ENCODE measurements at regions not wholly inside any gene's neighbourhood (a gene's known extent, or its start where the extent isn't known, plus 50 kb on each side); places are given as distances from the start of the nearest gene placed in this dataset.

DNA sequence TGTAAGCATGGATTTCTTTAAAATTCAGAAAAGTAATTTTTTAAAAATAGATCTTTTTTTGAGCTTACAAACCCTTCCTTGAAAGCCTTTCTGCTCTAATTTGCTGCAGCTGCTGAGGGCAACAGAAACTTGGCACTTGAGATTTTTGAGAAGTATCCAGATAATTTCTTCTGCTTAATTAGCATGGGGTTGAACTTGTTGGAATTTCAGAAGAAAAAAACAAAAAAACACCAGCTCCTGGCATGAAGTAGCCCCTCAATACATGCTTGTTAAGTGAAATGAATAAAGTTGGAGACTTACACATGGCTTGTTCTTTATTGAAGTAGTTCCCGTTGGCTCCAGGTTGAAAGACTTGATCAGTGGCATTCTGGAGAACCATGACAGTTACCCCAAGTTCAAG, 331.4 kb upstream of the RAG2 start:
- H3K27ac ChIP-seq (ENCODE audit: low read depth in 1 of 2, low read length in 1 of 2): no peak overlapping the region
- no peak overlapping the region for H3K4me3 ChIP-seq (ENCODE audit: low read length in 2 of 2)
- 92% methylated on average over 1 of the region's 1 CpG for WGBS

DNA sequence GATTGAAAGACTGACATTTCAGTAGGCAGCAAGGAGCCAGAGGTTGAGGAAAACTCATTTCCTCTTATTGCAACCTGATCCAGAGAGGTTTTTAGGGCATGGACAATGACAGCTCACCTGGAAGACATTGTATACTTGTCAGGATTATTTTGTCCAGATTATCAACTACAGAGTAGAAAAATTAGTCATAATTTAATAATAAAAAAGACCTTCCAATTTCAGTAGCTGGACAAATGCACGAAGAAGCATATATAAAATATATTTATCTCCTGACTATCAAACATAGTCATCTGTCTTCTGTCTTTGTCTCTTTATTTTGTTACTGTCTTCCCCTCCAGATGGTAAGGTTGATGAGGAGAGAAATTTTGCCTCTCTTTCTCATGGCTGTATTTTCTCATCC, 330.6 kb upstream of the RAG2 start:
- WGBS: 37% methylated on average over 1 of the region's 1 CpG
- Histone ChIP-seq H3K27ac (ENCODE audit: low read depth in 1 of 2, low read length in 1 of 2) (no peak overlapping the region), H3K27me3 (ENCODE audit: control insufficient read depth in 2 of 2, insufficient read depth in 1 of 2, low read length in 1 of 2) (no peaks in the 10 kb centered on the region), H3K36me3 (ENCODE audit: control insufficient read depth in 2 of 2, insufficient read depth in 2 of 2, low read length in 1 of 2) (no peaks in the 10 kb centered on the region), H3K9me3 (ENCODE audit: control insufficient read depth in 2 of 2, insufficient read depth in 1 of 2, low read length in 1 of 2) (no peaks in the 10 kb centered on the region), H3K4me3 (ENCODE audit: low read length in 2 of 2) (no peak overlapping the region), H3K4me1 (ENCODE audit: control insufficient read depth in 2 of 2, insufficient read depth in 2 of 2, low read length in 2 of 2) (no peaks in the 10 kb centered on the region)
- no peak for DNase-seq (ENCODE audit: low read depth in 6 of 9, low spot score in 9 of 9)

More for the DNA sequence above, 331.4 kb upstream of the RAG2 start:
- H3K36me3 ChIP-seq (ENCODE audit: control insufficient read depth in 2 of 2, insufficient read depth in 2 of 2, low read length in 1 of 2): no peaks in the 10 kb centered on the region
- H3K27me3 ChIP-seq (ENCODE audit: control insufficient read depth in 2 of 2, insufficient read depth in 1 of 2, low read length in 1 of 2): no peaks in the 10 kb centered on the region
- H3K4me1 ChIP-seq (ENCODE audit: control insufficient read depth in 2 of 2, insufficient read depth in 2 of 2, low read length in 2 of 2): no peaks in the 10 kb centered on the region
- no peak for DNase-seq (ENCODE audit: low read depth in 6 of 9, low spot score in 9 of 9)
- no peaks in the 10 kb centered on the region for H3K9me3 ChIP-seq (ENCODE audit: control insufficient read depth in 2 of 2, insufficient read depth in 1 of 2, low read length in 1 of 2)

DNA sequence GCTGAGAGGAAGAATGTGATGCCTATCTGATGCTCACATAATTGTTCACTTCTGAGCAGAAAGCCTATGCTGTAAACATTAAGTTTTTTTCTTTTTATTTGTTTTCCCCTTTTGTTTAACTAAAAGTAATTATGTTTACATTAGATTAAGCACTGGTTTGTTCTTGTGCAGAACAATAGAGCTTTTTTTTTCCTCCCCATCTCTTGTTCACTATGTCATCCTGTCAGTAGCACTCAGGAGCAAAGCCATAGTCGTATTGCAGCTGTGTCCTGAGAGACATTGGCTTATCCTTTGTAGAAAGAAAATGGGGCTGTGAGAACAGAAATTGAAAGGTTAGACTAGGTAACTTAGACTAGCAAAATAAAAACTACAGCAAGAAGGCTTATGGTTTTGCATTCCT, 301.8 kb upstream of the RAG2 start:
- Histone ChIP-seq H3K36me3 (ENCODE audit: control insufficient read depth in 2 of 2, insufficient read depth in 2 of 2, low read length in 1 of 2) (no peaks in the 10 kb centered on the region), H3K9me3 (ENCODE audit: control insufficient read depth in 2 of 2, insufficient read depth in 1 of 2, low read length in 1 of 2) (no peaks in the 10 kb centered on the region), H3K4me3 (ENCODE audit: low read length in 2 of 2) (no peak overlapping the region), H3K4me1 (ENCODE audit: control insufficient read depth in 2 of 2, insufficient read depth in 2 of 2, low read length in 2 of 2) (no peaks in the 10 kb centered on the region), H3K27me3 (ENCODE audit: control insufficient read depth in 2 of 2, insufficient read depth in 1 of 2, low read length in 1 of 2) (no peaks in the 10 kb centered on the region), H3K27ac (ENCODE audit: low read depth in 1 of 2, low read length in 1 of 2) (no peak overlapping the region)
- no peak for DNase-seq (ENCODE audit: low read depth in 6 of 9, low spot score in 9 of 9)
- 11% methylated on average over 1 of the region's 1 CpG for WGBS

- Histone ChIP-seq H3K4me1 (ENCODE audit: control insufficient read depth in 2 of 2, insufficient read depth in 2 of 2, low read length in 2 of 2) (no peaks in the 10 kb centered on the region), H3K36me3 (ENCODE audit: control insufficient read depth in 2 of 2, insufficient read depth in 2 of 2, low read length in 1 of 2) (no peaks in the 10 kb centered on the region), H3K27ac (ENCODE audit: low read depth in 1 of 2, low read length in 1 of 2) (no peak overlapping the region), H3K27me3 (ENCODE audit: control insufficient read depth in 2 of 2, insufficient read depth in 1 of 2, low read length in 1 of 2) (no peaks in the 10 kb centered on the region), H3K9me3 (ENCODE audit: control insufficient read depth in 2 of 2, insufficient read depth in 1 of 2, low read length in 1 of 2) (no peaks in the 10 kb centered on the region), H3K4me3 (ENCODE audit: low read length in 2 of 2) (no peak overlapping the region)
- WGBS: 80% methylated on average over 2 of the region's 2 CpGs
- DNase-seq (ENCODE audit: low read depth in 6 of 9, low spot score in 9 of 9): no peak
These were observed 292.8 kb upstream of the RAG2 start for GRCh38 chr11:36890841-36891240.

DNA sequence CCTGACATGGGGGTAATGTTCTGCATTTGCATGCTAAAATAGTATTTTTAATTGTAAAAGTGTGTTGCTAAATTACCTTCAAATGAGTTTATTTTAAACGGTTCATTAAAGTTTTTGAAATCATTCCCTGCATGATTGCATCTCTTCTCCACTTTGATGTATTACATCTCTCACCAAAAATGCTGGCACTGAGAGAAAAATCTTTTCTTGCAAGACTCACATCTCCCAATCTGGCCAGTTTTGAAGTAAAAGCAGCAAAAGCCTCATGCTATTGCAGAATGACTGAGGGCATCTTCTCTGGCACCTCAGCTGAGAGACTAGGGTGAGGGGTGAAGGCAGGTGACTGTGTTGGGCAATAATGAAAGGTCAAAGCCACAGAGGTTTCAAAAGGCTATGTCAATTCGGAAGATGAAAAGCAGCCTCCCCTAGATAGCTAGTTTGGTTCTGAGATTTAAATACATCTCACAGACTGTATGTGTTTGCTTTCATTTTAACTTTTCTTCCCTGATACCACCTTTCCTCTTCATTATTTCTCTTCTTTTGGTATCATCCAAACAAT, 292.2 kb upstream of the RAG2 start:
- no peaks in the 10 kb centered on the region for H3K27me3 ChIP-seq (ENCODE audit: control insufficient read depth in 2 of 2, insufficient read depth in 1 of 2, low read length in 1 of 2)
- H3K4me1 ChIP-seq (ENCODE audit: control insufficient read depth in 2 of 2, insufficient read depth in 2 of 2, low read length in 2 of 2): no peaks in the 10 kb centered on the region
- H3K36me3 ChIP-seq (ENCODE audit: control insufficient read depth in 2 of 2, insufficient read depth in 2 of 2, low read length in 1 of 2): no peaks in the 10 kb centered on the region
- no peak overlapping the region for H3K4me3 ChIP-seq (ENCODE audit: low read length in 2 of 2)
- H3K27ac ChIP-seq (ENCODE audit: low read depth in 1 of 2, low read length in 1 of 2): no peak overlapping the region
- WGBS: 91% methylated on average over 2 of the region's 2 CpGs
- no peak for DNase-seq (ENCODE audit: low read depth in 6 of 9, low spot score in 9 of 9)
- no peaks in the 10 kb centered on the region for H3K9me3 ChIP-seq (ENCODE audit: control insufficient read depth in 2 of 2, insufficient read depth in 1 of 2, low read length in 1 of 2)

DNA sequence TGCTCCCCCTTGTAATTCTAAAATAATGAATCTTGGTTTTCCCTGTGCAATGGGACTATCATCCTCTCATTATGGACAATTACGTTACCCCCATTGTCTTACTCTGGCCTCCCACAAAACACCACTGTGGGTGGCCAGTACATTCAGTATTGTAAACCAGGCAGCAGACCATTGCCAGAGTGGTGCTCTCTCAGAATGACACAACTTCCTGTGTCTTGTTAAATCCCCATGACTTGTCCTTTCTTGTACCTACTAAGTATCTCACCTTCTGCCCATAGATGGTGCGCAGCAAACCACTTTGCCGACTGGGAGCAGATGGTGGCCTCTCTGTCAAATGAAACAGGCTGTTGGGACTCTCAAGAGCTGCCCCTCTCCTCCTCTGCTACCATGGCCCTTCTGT, 287.1 kb upstream of the RAG2 start:
- no peak overlapping the region for H3K27ac ChIP-seq (ENCODE audit: low read depth in 1 of 2, low read length in 1 of 2)
- no peaks in the 10 kb centered on the region for H3K36me3 ChIP-seq (ENCODE audit: control insufficient read depth in 2 of 2, insufficient read depth in 2 of 2, low read length in 1 of 2)
- DNase-seq (ENCODE audit: low read depth in 6 of 9, low spot score in 9 of 9): no peak
- no peaks in the 10 kb centered on the region for H3K4me1 ChIP-seq (ENCODE audit: control insufficient read depth in 2 of 2, insufficient read depth in 2 of 2, low read length in 2 of 2)
- WGBS: 96% methylated on average over 3 of the region's 3 CpGs
- no peaks in the 10 kb centered on the region for H3K9me3 ChIP-seq (ENCODE audit: control insufficient read depth in 2 of 2, insufficient read depth in 1 of 2, low read length in 1 of 2)
- H3K4me3 ChIP-seq (ENCODE audit: low read length in 2 of 2): no peak overlapping the region
- no peaks in the 10 kb centered on the region for H3K27me3 ChIP-seq (ENCODE audit: control insufficient read depth in 2 of 2, insufficient read depth in 1 of 2, low read length in 1 of 2)

- H3K27me3 ChIP-seq (ENCODE audit: control insufficient read depth in 2 of 2, insufficient read depth in 1 of 2, low read length in 1 of 2): no peaks in the 10 kb centered on the region
- WGBS: 99% methylated on average over 1 of the region's 1 CpG
- no peak overlapping the region for H3K27ac ChIP-seq (ENCODE audit: low read depth in 1 of 2, low read length in 1 of 2)
- H3K4me3 ChIP-seq (ENCODE audit: low read length in 2 of 2): no peak overlapping the region
- H3K4me1 ChIP-seq (ENCODE audit: control insufficient read depth in 2 of 2, insufficient read depth in 2 of 2, low read length in 2 of 2): no peaks in the 10 kb centered on the region
- no peaks in the 10 kb centered on the region for H3K9me3 ChIP-seq (ENCODE audit: control insufficient read depth in 2 of 2, insufficient read depth in 1 of 2, low read length in 1 of 2)
- DNase-seq (ENCODE audit: low read depth in 6 of 9, low spot score in 9 of 9): no peak
- H3K36me3 ChIP-seq (ENCODE audit: control insufficient read depth in 2 of 2, insufficient read depth in 2 of 2, low read length in 1 of 2): no peaks in the 10 kb centered on the region
These were observed 280.7 kb upstream of the RAG2 start for GRCh38 chr11:36878737-36879136.

GRCh38 chr11:36877149-36877548, 279.1 kb upstream of the RAG2 start:
- no peak overlapping the region for H3K27ac ChIP-seq (ENCODE audit: low read depth in 1 of 2, low read length in 1 of 2)
- H3K4me3 ChIP-seq (ENCODE audit: low read length in 2 of 2): no peak overlapping the region
- no peaks in the 10 kb centered on the region for H3K36me3 ChIP-seq (ENCODE audit: control insufficient read depth in 2 of 2, insufficient read depth in 2 of 2, low read length in 1 of 2)
- H3K9me3 ChIP-seq (ENCODE audit: control insufficient read depth in 2 of 2, insufficient read depth in 1 of 2, low read length in 1 of 2): no peaks in the 10 kb centered on the region
- H3K27me3 ChIP-seq (ENCODE audit: control insufficient read depth in 2 of 2, insufficient read depth in 1 of 2, low read length in 1 of 2): no peaks in the 10 kb centered on the region
- no peak for DNase-seq (ENCODE audit: low read depth in 6 of 9, low spot score in 9 of 9)
- H3K4me1 ChIP-seq (ENCODE audit: control insufficient read depth in 2 of 2, insufficient read depth in 2 of 2, low read length in 2 of 2): no peaks in the 10 kb centered on the region

DNA sequence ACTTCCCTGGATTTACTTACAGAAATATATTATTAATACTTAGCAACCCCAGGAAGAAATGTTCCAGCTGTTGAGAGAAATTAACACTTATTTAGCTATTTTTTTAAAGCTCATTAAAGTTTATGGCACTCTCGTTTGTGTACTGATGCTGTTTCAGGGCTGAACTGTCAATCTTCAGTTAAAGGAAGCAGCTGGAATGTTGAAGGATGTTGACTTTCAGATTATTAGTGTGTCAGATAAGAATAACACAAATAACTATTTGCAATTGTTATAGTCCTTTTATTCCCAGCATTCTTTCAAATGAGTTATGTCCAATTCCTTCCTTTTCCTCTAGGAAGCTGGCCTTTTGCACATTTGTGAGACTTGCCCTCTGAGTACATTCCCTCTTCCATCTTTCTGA, 278.2 kb upstream of the RAG2 start:
- no peaks in the 10 kb centered on the region for H3K9me3 ChIP-seq (ENCODE audit: control insufficient read depth in 2 of 2, insufficient read depth in 1 of 2, low read length in 1 of 2)
- no peak for DNase-seq (ENCODE audit: low read depth in 6 of 9, low spot score in 9 of 9)
- H3K27ac ChIP-seq (ENCODE audit: low read depth in 1 of 2, low read length in 1 of 2): no peak overlapping the region
- no peaks in the 10 kb centered on the region for H3K4me1 ChIP-seq (ENCODE audit: control insufficient read depth in 2 of 2, insufficient read depth in 2 of 2, low read length in 2 of 2)
- 22% methylated on average over 1 of the region's 1 CpG for WGBS
- H3K4me3 ChIP-seq (ENCODE audit: low read length in 2 of 2): no peak overlapping the region
- no peaks in the 10 kb centered on the region for H3K27me3 ChIP-seq (ENCODE audit: control insufficient read depth in 2 of 2, insufficient read depth in 1 of 2, low read length in 1 of 2)
- H3K36me3 ChIP-seq (ENCODE audit: control insufficient read depth in 2 of 2, insufficient read depth in 2 of 2, low read length in 1 of 2): no peaks in the 10 kb centered on the region

DNA sequence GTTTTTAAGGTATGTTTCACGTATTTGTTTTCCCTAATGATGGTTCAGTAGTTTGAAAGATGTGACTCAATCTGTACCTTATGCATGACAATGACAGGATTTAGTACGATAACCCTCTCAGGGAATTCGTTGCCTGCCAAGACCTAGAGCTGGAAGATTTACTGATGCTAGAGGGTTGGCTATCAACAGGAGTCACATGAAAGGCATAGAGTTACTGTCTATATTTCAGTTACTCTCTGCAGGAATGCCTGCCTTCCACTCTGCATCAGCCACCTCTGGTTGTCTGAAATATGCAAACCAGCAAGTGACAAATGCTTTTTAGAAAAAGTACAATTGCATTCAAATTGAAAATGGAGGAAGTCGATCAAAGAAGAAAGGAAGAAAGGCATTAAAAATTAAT, 276.3 kb upstream of the RAG2 start:
- Histone ChIP-seq H3K27ac (ENCODE audit: low read depth in 1 of 2, low read length in 1 of 2) (no peak overlapping the region), H3K4me1 (ENCODE audit: control insufficient read depth in 2 of 2, insufficient read depth in 2 of 2, low read length in 2 of 2) (no peaks in the 10 kb centered on the region), H3K27me3 (ENCODE audit: control insufficient read depth in 2 of 2, insufficient read depth in 1 of 2, low read length in 1 of 2) (no peaks in the 10 kb centered on the region), H3K36me3 (ENCODE audit: control insufficient read depth in 2 of 2, insufficient read depth in 2 of 2, low read length in 1 of 2) (no peaks in the 10 kb centered on the region), H3K9me3 (ENCODE audit: control insufficient read depth in 2 of 2, insufficient read depth in 1 of 2, low read length in 1 of 2) (no peaks in the 10 kb centered on the region), H3K4me3 (ENCODE audit: low read length in 2 of 2) (no peak overlapping the region)
- no peak for DNase-seq (ENCODE audit: low read depth in 6 of 9, low spot score in 9 of 9)
- WGBS: 45% methylated on average over 4 of the region's 4 CpGs
